ENCODE measurements at regions not wholly inside any gene's neighbourhood (a gene's known extent, or its start where the extent isn't known, plus 50 kb on each side); places are given as distances from the start of the nearest gene placed in this dataset.

GRCh38 chr13:73782450-73783449 lies 351.5 kb downstream of the KLF12 start:
- no peaks in the 10 kb centered on the region for H3K4me1 ChIP-seq (ENCODE audit: control insufficient read depth, insufficient read depth, low read length)
- H3K9me3 ChIP-seq (ENCODE audit: control insufficient read depth, low read length): no peaks in the 10 kb centered on the region
- H3K27me3 ChIP-seq (ENCODE audit: control insufficient read depth, insufficient read depth, low read length): no peaks in the 10 kb centered on the region
- no peaks in the 10 kb centered on the region for H3K36me3 ChIP-seq (ENCODE audit: control insufficient read depth, insufficient read depth, low read length)
- H3K9ac ChIP-seq (ENCODE audit: low read length): no peak overlapping the region
- no peak overlapping the region for H3K4me3 ChIP-seq (ENCODE audit: low read length)

GRCh38 chr13:73781384-73781783 lies 352.8 kb downstream of the KLF12 start:
- Histone ChIP-seq H3K9me3 (ENCODE audit: control insufficient read depth, low read length) (no peaks in the 10 kb centered on the region), H3K36me3 (ENCODE audit: control insufficient read depth, insufficient read depth, low read length) (no peaks in the 10 kb centered on the region), H3K27me3 (ENCODE audit: control insufficient read depth, insufficient read depth, low read length) (no peaks in the 10 kb centered on the region), H3K4me1 (ENCODE audit: control insufficient read depth, insufficient read depth, low read length) (no peaks in the 10 kb centered on the region), H3K4me3 (ENCODE audit: low read length) (no peak overlapping the region), H3K9ac (ENCODE audit: low read length) (no peak overlapping the region)

- H3K36me3 ChIP-seq (ENCODE audit: control insufficient read depth, insufficient read depth, low read length): no peaks in the 10 kb centered on the region
- H3K9me3 ChIP-seq (ENCODE audit: control insufficient read depth, low read length): no peaks in the 10 kb centered on the region
- no peaks in the 10 kb centered on the region for H3K4me1 ChIP-seq (ENCODE audit: control insufficient read depth, insufficient read depth, low read length)
- no peak overlapping the region for H3K9ac ChIP-seq (ENCODE audit: low read length)
- no peak overlapping the region for H3K4me3 ChIP-seq (ENCODE audit: low read length)
- H3K27me3 ChIP-seq (ENCODE audit: control insufficient read depth, insufficient read depth, low read length): no peaks in the 10 kb centered on the region
These were observed 354.3 kb downstream of the KLF12 start for GRCh38 chr13:73779881-73780280.

GRCh38 chr13:73778242-73778864 lies 355.9 kb downstream of the KLF12 start:
- no peak overlapping the region for H3K4me3 ChIP-seq (ENCODE audit: low read length)
- H3K9me3 ChIP-seq (ENCODE audit: control insufficient read depth, low read length): no peaks in the 10 kb centered on the region
- H3K27me3 ChIP-seq (ENCODE audit: control insufficient read depth, insufficient read depth, low read length): no peaks in the 10 kb centered on the region
- H3K4me1 ChIP-seq (ENCODE audit: control insufficient read depth, insufficient read depth, low read length): no peaks in the 10 kb centered on the region
- H3K36me3 ChIP-seq (ENCODE audit: control insufficient read depth, insufficient read depth, low read length): no peaks in the 10 kb centered on the region
- H3K9ac ChIP-seq (ENCODE audit: low read length): no peak overlapping the region

GRCh38 chr13:73777134-73777533 lies 357.1 kb downstream of the KLF12 start:
- Histone ChIP-seq H3K4me1 (ENCODE audit: control insufficient read depth, insufficient read depth, low read length) (no peaks in the 10 kb centered on the region), H3K27me3 (ENCODE audit: control insufficient read depth, insufficient read depth, low read length) (no peaks in the 10 kb centered on the region), H3K4me3 (ENCODE audit: low read length) (no peak overlapping the region), H3K9ac (ENCODE audit: low read length) (no peak overlapping the region), H3K9me3 (ENCODE audit: control insufficient read depth, low read length) (no peaks in the 10 kb centered on the region), H3K36me3 (ENCODE audit: control insufficient read depth, insufficient read depth, low read length) (no peaks in the 10 kb centered on the region)

- Histone ChIP-seq H3K4me3 (ENCODE audit: low read length) (no peak overlapping the region), H3K9ac (ENCODE audit: low read length) (no peak overlapping the region), H3K9me3 (ENCODE audit: control insufficient read depth, low read length) (no peaks in the 10 kb centered on the region), H3K27me3 (ENCODE audit: control insufficient read depth, insufficient read depth, low read length) (no peaks in the 10 kb centered on the region), H3K4me1 (ENCODE audit: control insufficient read depth, insufficient read depth, low read length) (no peaks in the 10 kb centered on the region), H3K36me3 (ENCODE audit: control insufficient read depth, insufficient read depth, low read length) (no peaks in the 10 kb centered on the region)
These were observed 357.9 kb downstream of the KLF12 start for GRCh38 chr13:73776151-73776785.

- Histone ChIP-seq H3K4me3 (ENCODE audit: low read length) (no peak overlapping the region), H3K36me3 (ENCODE audit: control insufficient read depth, insufficient read depth, low read length) (no peaks in the 10 kb centered on the region), H3K9ac (ENCODE audit: low read length) (no peak overlapping the region), H3K27me3 (ENCODE audit: control insufficient read depth, insufficient read depth, low read length) (no peaks in the 10 kb centered on the region), H3K4me1 (ENCODE audit: control insufficient read depth, insufficient read depth, low read length) (no peaks in the 10 kb centered on the region), H3K9me3 (ENCODE audit: control insufficient read depth, low read length) (no peaks in the 10 kb centered on the region)
These were observed 361.0 kb downstream of the KLF12 start for GRCh38 chr13:73773168-73773549.

GRCh38 chr13:73772449-73773167 lies 361.6 kb downstream of the KLF12 start:
- Histone ChIP-seq H3K4me3 (ENCODE audit: low read length) (no peak overlapping the region), H3K9me3 (ENCODE audit: control insufficient read depth, low read length) (no peaks in the 10 kb centered on the region)

GRCh38 chr13:73767747-73768315 lies 366.4 kb downstream of the KLF12 start:
- no peaks in the 10 kb centered on the region for H3K36me3 ChIP-seq (ENCODE audit: control insufficient read depth, insufficient read depth, low read length)
- H3K4me1 ChIP-seq (ENCODE audit: control insufficient read depth, insufficient read depth, low read length): peaks cover 24% of the 10 kb centered on the region
- H3K9ac ChIP-seq (ENCODE audit: low read length): no peak overlapping the region
- H3K27me3 ChIP-seq (ENCODE audit: control insufficient read depth, insufficient read depth, low read length): no peaks in the 10 kb centered on the region
- H3K9me3 ChIP-seq (ENCODE audit: control insufficient read depth, low read length): no peaks in the 10 kb centered on the region
- H3K4me3 ChIP-seq (ENCODE audit: low read length): no peak overlapping the region

More at GRCh38 chr13:73772449-73773167, 361.6 kb downstream of the KLF12 start:
- H3K27me3 ChIP-seq (ENCODE audit: control insufficient read depth, insufficient read depth, low read length): no peaks in the 10 kb centered on the region
- H3K9ac ChIP-seq (ENCODE audit: low read length): no peak overlapping the region
- no peaks in the 10 kb centered on the region for H3K36me3 ChIP-seq (ENCODE audit: control insufficient read depth, insufficient read depth, low read length)
- H3K4me1 ChIP-seq (ENCODE audit: control insufficient read depth, insufficient read depth, low read length): no peaks in the 10 kb centered on the region

- H3K36me3 ChIP-seq (ENCODE audit: control insufficient read depth, insufficient read depth, low read length): no peaks in the 10 kb centered on the region
- H3K9ac ChIP-seq (ENCODE audit: low read length): no peak overlapping the region
- H3K4me3 ChIP-seq (ENCODE audit: low read length): no peak overlapping the region
- H3K27me3 ChIP-seq (ENCODE audit: control insufficient read depth, insufficient read depth, low read length): no peaks in the 10 kb centered on the region
- no peaks in the 10 kb centered on the region for H3K9me3 ChIP-seq (ENCODE audit: control insufficient read depth, low read length)
- peaks cover 24% of the 10 kb centered on the region for H3K4me1 ChIP-seq (ENCODE audit: control insufficient read depth, insufficient read depth, low read length)
These were observed 366.9 kb downstream of the KLF12 start for GRCh38 chr13:73767191-73767741.

GRCh38 chr13:73765651-73766384 lies 368.4 kb downstream of the KLF12 start:
- Histone ChIP-seq H3K9ac (ENCODE audit: low read length) (peak overlapping the region; percentile 34), H3K9me3 (ENCODE audit: control insufficient read depth, low read length) (no peaks in the 10 kb centered on the region), H3K4me3 (ENCODE audit: low read length) (no peak overlapping the region), H3K27me3 (ENCODE audit: control insufficient read depth, insufficient read depth, low read length) (no peaks in the 10 kb centered on the region), H3K4me1 (ENCODE audit: control insufficient read depth, insufficient read depth, low read length) (peaks cover 24% of the 10 kb centered on the region), H3K36me3 (ENCODE audit: control insufficient read depth, insufficient read depth, low read length) (no peaks in the 10 kb centered on the region)
